ENCODE measurements at regions not wholly inside any gene's neighbourhood (a gene's known extent, or its start where the extent isn't known, plus 50 kb on each side); places are given as distances from the start of the nearest gene placed in this dataset.

DNA sequence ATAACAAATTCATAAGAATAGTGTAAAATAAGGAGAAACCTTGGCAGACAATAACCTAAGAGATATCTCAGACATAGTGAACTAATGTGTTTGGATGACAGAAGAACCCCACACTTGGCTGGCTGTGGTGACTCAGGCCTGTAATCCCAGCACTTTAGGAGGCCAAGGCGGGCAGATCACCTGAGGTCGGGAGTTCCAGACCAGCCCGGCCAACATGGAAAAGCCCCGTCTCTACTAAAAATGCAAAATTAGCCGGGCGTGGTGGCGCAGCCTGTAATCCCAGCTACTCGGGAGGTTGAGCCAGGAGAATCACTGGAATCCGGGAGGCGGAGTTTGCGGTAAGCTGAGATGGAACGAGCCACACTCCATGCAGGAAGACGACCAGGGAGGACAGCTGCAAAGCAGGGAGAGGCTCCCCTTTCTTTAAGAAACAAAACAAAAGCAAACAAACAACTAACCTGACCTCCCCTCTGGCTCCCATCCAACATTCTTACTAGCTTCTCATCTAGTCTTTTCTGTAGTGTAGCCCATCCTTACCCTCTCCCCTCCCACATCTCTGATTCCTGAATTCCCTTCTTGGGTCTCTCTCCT lies 84.2 kb downstream of the ZNF280B start:
- no peak for TF ChIP-seq JUND (IDR thresholded peaks at IDR 0.05; ENCODE audit: low read length)
- TF ChIP-seq ASH2L (IDR thresholded peaks at IDR 0.05; ENCODE audit: low read length), result no peak
- no peak for TF ChIP-seq TCF12 (IDR thresholded peaks at IDR 0.05; ENCODE audit: low read depth, low read length)
- no peak for TF ChIP-seq MAFK (IDR thresholded peaks at IDR 0.05; ENCODE audit: low read depth, low read length)
- no peak for TF ChIP-seq TAF1 (IDR thresholded peaks at IDR 0.05; ENCODE audit: low read depth, low read length)
- TF ChIP-seq RNF2 (IDR thresholded peaks at IDR 0.05; ENCODE audit: borderline replicate concordance, low read depth, low read length, missing control alignments, poor library complexity, severe bottlenecking), result no peak
- TF ChIP-seq EZH2 (IDR thresholded peaks at IDR 0.05; ENCODE audit: low read depth, low read length, severe bottlenecking), result no peak
- TF ChIP-seq GABPA (IDR thresholded peaks at IDR 0.05; ENCODE audit: borderline replicate concordance, insufficient read depth, low read length), result no peak
- TF ChIP-seq ZNF274 (IDR thresholded peaks at IDR 0.05; ENCODE audit: borderline replicate concordance, extremely low read depth, low read length), result no peak
- TF ChIP-seq, protein P1, sequence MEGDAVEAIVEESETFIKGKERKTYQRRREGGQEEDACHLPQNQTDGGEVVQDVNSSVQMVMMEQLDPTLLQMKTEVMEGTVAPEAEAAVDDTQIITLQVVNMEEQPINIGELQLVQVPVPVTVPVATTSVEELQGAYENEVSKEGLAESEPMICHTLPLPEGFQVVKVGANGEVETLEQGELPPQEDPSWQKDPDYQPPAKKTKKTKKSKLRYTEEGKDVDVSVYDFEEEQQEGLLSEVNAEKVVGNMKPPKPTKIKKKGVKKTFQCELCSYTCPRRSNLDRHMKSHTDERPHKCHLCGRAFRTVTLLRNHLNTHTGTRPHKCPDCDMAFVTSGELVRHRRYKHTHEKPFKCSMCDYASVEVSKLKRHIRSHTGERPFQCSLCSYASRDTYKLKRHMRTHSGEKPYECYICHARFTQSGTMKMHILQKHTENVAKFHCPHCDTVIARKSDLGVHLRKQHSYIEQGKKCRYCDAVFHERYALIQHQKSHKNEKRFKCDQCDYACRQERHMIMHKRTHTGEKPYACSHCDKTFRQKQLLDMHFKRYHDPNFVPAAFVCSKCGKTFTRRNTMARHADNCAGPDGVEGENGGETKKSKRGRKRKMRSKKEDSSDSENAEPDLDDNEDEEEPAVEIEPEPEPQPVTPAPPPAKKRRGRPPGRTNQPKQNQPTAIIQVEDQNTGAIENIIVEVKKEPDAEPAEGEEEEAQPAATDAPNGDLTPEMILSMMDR (IDR thresholded peaks at IDR 0.05; ENCODE audit: control extremely low read depth in 1 of 3, insufficient read depth in 1 of 3, low read depth in 1 of 3, low read length in 3 of 3), result no peak
- TF ChIP-seq, protein P2, sequence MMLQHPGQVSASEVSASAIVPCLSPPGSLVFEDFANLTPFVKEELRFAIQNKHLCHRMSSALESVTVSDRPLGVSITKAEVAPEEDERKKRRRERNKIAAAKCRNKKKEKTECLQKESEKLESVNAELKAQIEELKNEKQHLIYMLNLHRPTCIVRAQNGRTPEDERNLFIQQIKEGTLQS (IDR thresholded peaks at IDR 0.05; ENCODE audit: insufficient read depth, low read depth, low read length), result no peak
- TF ChIP-seq POLR2A (IDR thresholded peaks at IDR 0.05; ENCODE audit: control extremely low read depth in 1 of 2, low read depth in 2 of 2, low read length in 2 of 2), result no peak
- TF ChIP-seq SIX5 (IDR thresholded peaks at IDR 0.05; ENCODE audit: low read depth, low read length), result no peak

Measured in H1 (cell line).